ENCODE measurements at regions not wholly inside any gene's neighbourhood (a gene's known extent, or its start where the extent isn't known, plus 50 kb on each side); places are given as distances from the start of the nearest gene placed in this dataset.

GRCh38 chr13:69567514-69567913 is 540.1 kb upstream of the ATXN8OS start:
- DNase-seq: no peak

- DNase-seq: no peak
Observed at GRCh38 chr13:69566104-69566716, 541.4 kb upstream of the ATXN8OS start.

GRCh38 chr13:69565334-69565733 is 542.3 kb upstream of the ATXN8OS start:
- no peak for DNase-seq

- DNase-seq: no peak
Observed at GRCh38 chr13:69556540-69557196, 551.0 kb upstream of the ATXN8OS start.

GRCh38 chr13:69553976-69554375 is 553.6 kb upstream of the ATXN8OS start:
- no peak for DNase-seq

- no peak for DNase-seq
Observed at GRCh38 chr13:69551193-69551592, 556.4 kb upstream of the ATXN8OS start.

GRCh38 chr13:69547780-69548179 is 559.8 kb upstream of the ATXN8OS start:
- DNase-seq: no peak

- no peak for DNase-seq
Observed at GRCh38 chr13:69545551-69545950, 562.1 kb upstream of the ATXN8OS start.

GRCh38 chr13:69524459-69525150 is 583.0 kb upstream of the ATXN8OS start:
- no peak for DNase-seq

- no peak for DNase-seq
Observed at GRCh38 chr13:69496981-69497380, 610.6 kb upstream of the ATXN8OS start.

GRCh38 chr13:69495096-69495495 is 612.5 kb upstream of the ATXN8OS start:
- no peak for DNase-seq

- no peak for DNase-seq
Observed at GRCh38 chr13:69487576-69487975, 620.0 kb upstream of the ATXN8OS start.

GRCh38 chr13:69485991-69486592 is 621.5 kb upstream of the ATXN8OS start:
- no peak for DNase-seq

- DNase-seq: no peak
Observed at GRCh38 chr13:69477451-69477850, 630.2 kb upstream of the ATXN8OS start.

- no peak for DNase-seq
Observed at GRCh38 chr13:69474011-69474685, 633.5 kb upstream of the ATXN8OS start.

- no peak for DNase-seq
Observed at GRCh38 chr13:69468624-69469023, 639.0 kb upstream of the ATXN8OS start.

- peak; percentile 65 for DNase-seq
Observed at GRCh38 chr13:69461397-69461796, 646.2 kb upstream of the ATXN8OS start.

- DNase-seq: no peak
Observed at GRCh38 chr13:69459346-69459745, 648.3 kb upstream of the ATXN8OS start.

- no peak for DNase-seq
Observed at GRCh38 chr13:69458013-69458412, 649.6 kb upstream of the ATXN8OS start.

- DNase-seq: no peak
Observed at GRCh38 chr13:69450245-69450644, 657.4 kb upstream of the ATXN8OS start.

- no peak for DNase-seq
Observed at GRCh38 chr13:69425235-69425634, 682.4 kb upstream of the ATXN8OS start.

- DNase-seq: no peak
Observed at GRCh38 chr13:69423844-69424243, 683.8 kb upstream of the ATXN8OS start.

GRCh38 chr13:69418319-69418718 is 689.3 kb upstream of the ATXN8OS start:
- DNase-seq: no peak

All from right hindlimb (tissue), 1 donor.